Panc1 (cell line): ENCODE measurements at regions not wholly inside any gene's neighbourhood (a gene's known extent, or its start where the extent isn't known, plus 50 kb on each side); places are given as distances from the start of the nearest gene placed in this dataset.

ENCODE experiments used
- POLR2AphosphoS5 ChIP-seq: IDR thresholded peaks from 2 replicates; pipeline ENCODE4 v1.6.1; 2012; ENCODE audit warnings: mild to moderate bottlenecking, low read depth, low read length, moderate library complexity
- SIN3A ChIP-seq: IDR thresholded peaks from 2 replicates; pipeline ENCODE4 v1.6.1; 2012; ENCODE audit warnings: low read depth, mild to moderate bottlenecking, low read length, moderate library complexity, borderline replicate concordance; ENCODE audit not compliant: insufficient read depth
- TCF7L2 ChIP-seq: IDR thresholded peaks from 2 replicates; pipeline ENCODE4 v1.6.1; 2011; ENCODE audit warnings: mild to moderate bottlenecking, low read depth, low read length, inconsistent platforms
- TF ChIP-seq, protein P1 (sequence below): fragments of 450-650 bp; IDR thresholded peaks from 2 replicates; pipeline ENCODE4 v1.5.1; 2017; ENCODE audit warnings: mild to moderate bottlenecking

DNA sequence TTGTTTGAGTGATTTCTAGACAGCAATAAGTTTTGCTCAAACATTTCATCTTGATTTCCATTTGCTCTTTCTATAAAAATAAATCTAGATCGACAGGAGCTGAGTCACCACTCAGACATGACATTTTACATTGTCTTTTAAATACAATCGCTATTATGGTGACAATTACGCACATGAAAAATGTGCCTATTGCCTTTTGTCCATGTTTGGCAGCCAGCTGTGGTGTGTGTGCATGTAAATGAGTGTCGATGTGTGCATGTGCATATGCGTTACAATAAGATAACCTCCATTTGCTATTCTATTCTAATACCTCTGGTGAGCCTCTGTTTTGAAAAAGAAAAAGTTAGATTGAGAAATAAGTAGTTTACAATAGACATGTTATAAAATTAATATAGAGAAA is 89.7 kb upstream of the GRM7 start:
- TF ChIP-seq, protein P1, sequence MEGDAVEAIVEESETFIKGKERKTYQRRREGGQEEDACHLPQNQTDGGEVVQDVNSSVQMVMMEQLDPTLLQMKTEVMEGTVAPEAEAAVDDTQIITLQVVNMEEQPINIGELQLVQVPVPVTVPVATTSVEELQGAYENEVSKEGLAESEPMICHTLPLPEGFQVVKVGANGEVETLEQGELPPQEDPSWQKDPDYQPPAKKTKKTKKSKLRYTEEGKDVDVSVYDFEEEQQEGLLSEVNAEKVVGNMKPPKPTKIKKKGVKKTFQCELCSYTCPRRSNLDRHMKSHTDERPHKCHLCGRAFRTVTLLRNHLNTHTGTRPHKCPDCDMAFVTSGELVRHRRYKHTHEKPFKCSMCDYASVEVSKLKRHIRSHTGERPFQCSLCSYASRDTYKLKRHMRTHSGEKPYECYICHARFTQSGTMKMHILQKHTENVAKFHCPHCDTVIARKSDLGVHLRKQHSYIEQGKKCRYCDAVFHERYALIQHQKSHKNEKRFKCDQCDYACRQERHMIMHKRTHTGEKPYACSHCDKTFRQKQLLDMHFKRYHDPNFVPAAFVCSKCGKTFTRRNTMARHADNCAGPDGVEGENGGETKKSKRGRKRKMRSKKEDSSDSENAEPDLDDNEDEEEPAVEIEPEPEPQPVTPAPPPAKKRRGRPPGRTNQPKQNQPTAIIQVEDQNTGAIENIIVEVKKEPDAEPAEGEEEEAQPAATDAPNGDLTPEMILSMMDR = no peak
- TF ChIP-seq POLR2AphosphoS5 = no peak
- TF ChIP-seq TCF7L2 = no peak
- no peak for TF ChIP-seq SIN3A
